WI38 (cell line): ENCODE measurements at regions not wholly inside any gene's neighbourhood (a gene's known extent, or its start where the extent isn't known, plus 50 kb on each side); places are given as distances from the start of the nearest gene placed in this dataset.

ENCODE experiments used
- H3K4me3 ChIP-seq: 2 replicates; pipeline ENCODE4 v1.5.1; 2011; ENCODE audit warnings: low read depth, mild to moderate bottlenecking, control low read depth, low read length
- CTCF ChIP-seq: IDR thresholded peaks from 2 replicates; pipeline ENCODE4 v1.5.1; 2012; ENCODE audit warnings: low read depth, mild to moderate bottlenecking, control low read depth, low read length

- no peak overlapping the region for H3K4me3 ChIP-seq
- no peak for TF ChIP-seq CTCF
These were observed 627.2 kb upstream of the ROBO1 start for GRCh38 chr3:80395023-80395422.

- no peak for TF ChIP-seq CTCF
- no peak overlapping the region for H3K4me3 ChIP-seq
These were observed 623.8 kb upstream of the ROBO1 start for GRCh38 chr3:80391573-80391972.

- TF ChIP-seq CTCF, result no peak
- H3K4me3 ChIP-seq, result no peak overlapping the region
These were observed 617.0 kb upstream of the ROBO1 start for GRCh38 chr3:80384811-80385210.

- TF ChIP-seq CTCF, result no peak
- H3K4me3 ChIP-seq, result no peak overlapping the region
These were observed 606.6 kb upstream of the ROBO1 start for GRCh38 chr3:80374423-80374822.

- TF ChIP-seq CTCF, result no peak
- no peak overlapping the region for H3K4me3 ChIP-seq
These were observed 600.8 kb upstream of the ROBO1 start for GRCh38 chr3:80368616-80369015.

- no peak overlapping the region for H3K4me3 ChIP-seq
- no peak for TF ChIP-seq CTCF
These were observed 599.2 kb upstream of the ROBO1 start for GRCh38 chr3:80366808-80367548.

- TF ChIP-seq CTCF, result no peak
- no peak overlapping the region for H3K4me3 ChIP-seq
These were observed 590.0 kb upstream of the ROBO1 start for GRCh38 chr3:80357761-80358160.
